Mucosa of rectum (tissue), 2 donors: ENCODE measurements at regions not wholly inside any gene's neighbourhood (a gene's known extent, or its start where the extent isn't known, plus 50 kb on each side); places are given as distances from the start of the nearest gene placed in this dataset.
"Not testable (repeated sequence)": the region's sequence is repeated elsewhere in the genome, so short reads cannot be mapped to it uniquely, and the experiment has no call there.

Source experiments
- H3K27ac ChIP-seq, 2 donors: one replicate each; pipeline ENCODE4 v1.7.0; 2013; ENCODE audit warnings: inconsistent platforms in 2 of 2, low read depth in 2 of 2, low read length in 2 of 2
- H3K27me3 ChIP-seq, 2 donors: one replicate each; pipeline ENCODE4 v1.7.0; 2013; ENCODE audit warnings: low read length in 2 of 2; ENCODE audit not compliant: control insufficient read depth in 2 of 2, insufficient read depth in 2 of 2
- H3K36me3 ChIP-seq, 2 donors: one replicate each; pipeline ENCODE4 v1.7.0; 2013; ENCODE audit warnings: low read length in 2 of 2; ENCODE audit not compliant: control insufficient read depth in 2 of 2, insufficient read depth in 2 of 2
- H3K4me1 ChIP-seq, 2 donors: one replicate each; pipeline ENCODE4 v1.7.0; 2013; ENCODE audit warnings: low read length in 2 of 2, mild to moderate bottlenecking in 1 of 2; ENCODE audit not compliant: control insufficient read depth in 2 of 2, insufficient read depth in 2 of 2
- H3K4me3 ChIP-seq, 2 donors: one replicate each; pipeline ENCODE4 v1.7.0; 2013; ENCODE audit warnings: low read length in 2 of 2
- H3K9ac ChIP-seq, 2 donors: one replicate each; pipeline ENCODE4 v1.7.0; 2013; ENCODE audit warnings: low read length in 2 of 2, low read depth in 1 of 2, mild to moderate bottlenecking in 1 of 2
- H3K9me3 ChIP-seq, 2 donors: one replicate each; pipeline ENCODE4 v1.7.0; 2013; ENCODE audit warnings: low read length in 2 of 2; ENCODE audit not compliant: control insufficient read depth in 2 of 2
- donor health status: healthy.
- donor health status: Normal muscosa, but diverticular disease.

GRCh38 chr13:44833139-44833538 lies 156.1 kb downstream of the NUFIP1 start:
- Histone ChIP-seq H3K4me1 (no peaks in the 10 kb centered on the region), H3K27ac (no peak overlapping the region), H3K9me3 (no peaks in the 10 kb centered on the region), H3K4me3 (no peak overlapping the region), H3K27me3 (no peaks in the 10 kb centered on the region), H3K9ac (no peak overlapping the region), H3K36me3 (no peaks in the 10 kb centered on the region)

GRCh38 chr13:44826591-44827350 lies 162.5 kb downstream of the NUFIP1 start:
- Histone ChIP-seq H3K9me3 (no peaks in the 10 kb centered on the region), H3K27ac (no peak overlapping the region), H3K27me3 (no peaks in the 10 kb centered on the region), H3K4me1 (no peaks in the 10 kb centered on the region), H3K9ac (no peak overlapping the region), H3K36me3 (no peaks in the 10 kb centered on the region), H3K4me3 (no peak overlapping the region)

GRCh38 chr13:44825953-44826352 lies 163.3 kb downstream of the NUFIP1 start:
- Histone ChIP-seq H3K27ac (no peak overlapping the region), H3K4me3 (no peak overlapping the region), H3K4me1 (no peaks in the 10 kb centered on the region), H3K36me3 (no peaks in the 10 kb centered on the region), H3K27me3 (no peaks in the 10 kb centered on the region), H3K9ac (no peak overlapping the region), H3K9me3 (no peaks in the 10 kb centered on the region)

GRCh38 chr13:44823555-44823954 lies 165.7 kb downstream of the NUFIP1 start:
- not testable (repeated sequence) for H3K27ac ChIP-seq, H3K27me3 ChIP-seq, H3K9me3 ChIP-seq, H3K4me1 ChIP-seq, H3K36me3 ChIP-seq, H3K4me3 ChIP-seq, H3K9ac ChIP-seq

GRCh38 chr13:44822291-44822690 lies 167.0 kb downstream of the NUFIP1 start:
- no peaks in the 10 kb centered on the region for H3K4me1 ChIP-seq
- no peak overlapping the region for H3K27ac ChIP-seq
- H3K9me3 ChIP-seq: no peaks in the 10 kb centered on the region
- no peaks in the 10 kb centered on the region for H3K27me3 ChIP-seq
- no peak overlapping the region for H3K9ac ChIP-seq
- no peaks in the 10 kb centered on the region for H3K36me3 ChIP-seq
- H3K4me3 ChIP-seq: no peak overlapping the region

- H3K36me3 ChIP-seq: no peaks in the 10 kb centered on the region
- H3K27ac ChIP-seq: no peak overlapping the region
- no peaks in the 10 kb centered on the region for H3K9me3 ChIP-seq
- no peaks in the 10 kb centered on the region for H3K27me3 ChIP-seq
- H3K9ac ChIP-seq: no peak overlapping the region
- H3K4me3 ChIP-seq: no peak overlapping the region
- H3K4me1 ChIP-seq: no peaks in the 10 kb centered on the region
Measured at GRCh38 chr13:44819772-44820171, 169.5 kb downstream of the NUFIP1 start.

- Histone ChIP-seq H3K4me1 (peaks cover 0 to 4% of the 10 kb centered on the region in 2 donors), H3K4me3 (no peak overlapping the region), H3K9me3 (no peaks in the 10 kb centered on the region), H3K36me3 (no peaks in the 10 kb centered on the region), H3K27ac (no peak overlapping the region), H3K9ac (no peak overlapping the region), H3K27me3 (no peaks in the 10 kb centered on the region)
Measured at GRCh38 chr13:44819245-44819644, 170.0 kb downstream of the NUFIP1 start.

- no peaks in the 10 kb centered on the region for H3K36me3 ChIP-seq
- H3K9ac ChIP-seq: no peak overlapping the region
- peaks cover 0 to 9% of the 10 kb centered on the region in 2 donors for H3K4me1 ChIP-seq
- no peaks in the 10 kb centered on the region for H3K27me3 ChIP-seq
- H3K4me3 ChIP-seq: no peak overlapping the region
- no peaks in the 10 kb centered on the region for H3K9me3 ChIP-seq
- H3K27ac ChIP-seq: no peak overlapping the region
Measured at GRCh38 chr13:44818428-44818827, 170.8 kb downstream of the NUFIP1 start.

GRCh38 chr13:44818016-44818415 lies 171.3 kb downstream of the NUFIP1 start:
- H3K27me3 ChIP-seq: no peaks in the 10 kb centered on the region
- no peak overlapping the region for H3K4me3 ChIP-seq
- no peaks in the 10 kb centered on the region for H3K9me3 ChIP-seq
- no peak overlapping the region for H3K27ac ChIP-seq
- H3K9ac ChIP-seq: no peak overlapping the region
- H3K4me1 ChIP-seq: peaks cover 0 to 9% of the 10 kb centered on the region in 2 donors
- no peaks in the 10 kb centered on the region for H3K36me3 ChIP-seq

GRCh38 chr13:44817131-44817671 lies 172.1 kb downstream of the NUFIP1 start:
- H3K27ac ChIP-seq: no peak overlapping the region
- H3K9me3 ChIP-seq: no peaks in the 10 kb centered on the region
- H3K36me3 ChIP-seq: no peaks in the 10 kb centered on the region
- no peaks in the 10 kb centered on the region for H3K27me3 ChIP-seq
- peaks cover 0 to 9% of the 10 kb centered on the region in 2 donors for H3K4me1 ChIP-seq
- H3K4me3 ChIP-seq: no peak overlapping the region
- H3K9ac ChIP-seq: no peak overlapping the region
